GM12864 (cell line): ENCODE measurements at regions not wholly inside any gene's neighbourhood (a gene's known extent, or its start where the extent isn't known, plus 50 kb on each side); places are given as distances from the start of the nearest gene placed in this dataset.
"Not testable (repeated sequence)": the region's sequence is repeated elsewhere in the genome, so short reads cannot be mapped to it uniquely, and the experiment has no call there.

Experiments
- DNase-seq: peaks from one replicate; pipeline ENCODE4 v3.0.0-alpha.2; 2011; ENCODE audit warnings: low read depth
- H3K4me3 ChIP-seq: 2 replicates; pipeline ENCODE4 v1.5.1; 2011; ENCODE audit warnings: mild to moderate bottlenecking, low read depth, low read length, control low read depth
- CTCF ChIP-seq: IDR thresholded peaks from 2 replicates; pipeline ENCODE4 v1.5.1; 2011; ENCODE audit warnings: low read depth, mild to moderate bottlenecking, moderate library complexity, low read length, control low read depth, inconsistent platforms; ENCODE audit errors: missing control alignments

- no peak for DNase-seq
- no peak overlapping the region for H3K4me3 ChIP-seq
- TF ChIP-seq CTCF = no peak
Measured at GRCh38 chr9:104999136-104999535, 71.2 kb upstream of the ABCA1 start.

- H3K4me3 ChIP-seq, DNase-seq: not testable (repeated sequence)
Measured at GRCh38 chr9:105000529-105000928, 72.6 kb upstream of the ABCA1 start.

- no peak for TF ChIP-seq CTCF
- no peak overlapping the region for H3K4me3 ChIP-seq
- DNase-seq = no peak
Measured at GRCh38 chr9:105004466-105005090, 76.6 kb upstream of the ABCA1 start.

- TF ChIP-seq CTCF = no peak
- no peak for DNase-seq
- no peak overlapping the region for H3K4me3 ChIP-seq
Measured at GRCh38 chr9:105005186-105005585, 77.2 kb upstream of the ABCA1 start.

- no peak for TF ChIP-seq CTCF
- no peak overlapping the region for H3K4me3 ChIP-seq
- no peak for DNase-seq
Measured at GRCh38 chr9:105006514-105006913, 78.6 kb upstream of the ABCA1 start.

GRCh38 chr9:105007143-105007542, 79.2 kb upstream of the ABCA1 start:
- no peak for DNase-seq
- no peak for TF ChIP-seq CTCF
- H3K4me3 ChIP-seq = no peak overlapping the region

- not testable (repeated sequence) for DNase-seq, H3K4me3 ChIP-seq
Measured at GRCh38 chr9:105010089-105010488, 82.1 kb upstream of the ABCA1 start.

- TF ChIP-seq CTCF = no peak
- no peak for DNase-seq
Measured at GRCh38 chr9:105021917-105022316, 94.0 kb upstream of the ABCA1 start.

GRCh38 chr9:105022545-105022944, 94.6 kb upstream of the ABCA1 start:
- DNase-seq, H3K4me3 ChIP-seq: not testable (repeated sequence)

More at GRCh38 chr9:105021917-105022316, 94.0 kb upstream of the ABCA1 start:
- no peak overlapping the region for H3K4me3 ChIP-seq
